HEK293T (cell line): ENCODE measurements at regions not wholly inside any gene's neighbourhood (a gene's known extent, or its start where the extent isn't known, plus 50 kb on each side); places are given as distances from the start of the nearest gene placed in this dataset.

Source experiments
- ARNT ChIP-seq: fragments of 450-650 bp; IDR thresholded peaks from 2 replicates; pipeline ENCODE4 v1.6.1; 2017; ENCODE audit warnings: mild to moderate bottlenecking
- BHLHE40 ChIP-seq: fragments of 450-650 bp; IDR thresholded peaks from 2 replicates; pipeline ENCODE4 v1.6.1; 2016; ENCODE audit warnings: mild to moderate bottlenecking, moderate library complexity, borderline replicate concordance
- ELF4 ChIP-seq: fragments of 450-650 bp; IDR thresholded peaks from 2 replicates; pipeline ENCODE4 v1.6.1; 2017; ENCODE audit warnings: antibody characterized with exemption
- FOXK2 ChIP-seq: fragments of 450-650 bp; IDR thresholded peaks from 2 replicates; pipeline ENCODE4 v1.6.1; 2016; ENCODE audit warnings: mild to moderate bottlenecking
- FOXM1 ChIP-seq: fragments of 450-650 bp; IDR thresholded peaks from 2 replicates; pipeline ENCODE4 v1.6.1; 2017; ENCODE audit warnings: mild to moderate bottlenecking, borderline replicate concordance
- HDGF ChIP-seq: fragments of 450-650 bp; IDR thresholded peaks from 2 replicates; pipeline ENCODE4 v1.6.1; 2017; ENCODE audit warnings: antibody characterized with exemption, borderline replicate concordance
- L3MBTL2 ChIP-seq: fragments of 450-650 bp; conservative IDR thresholded peaks from 2 replicates; pipeline ENCODE4 v1.6.1; 2016; ENCODE audit warnings: mild to moderate bottlenecking
- LEF1 ChIP-seq: fragments of 450-650 bp; IDR thresholded peaks from 2 replicates; pipeline ENCODE4 v1.6.1; 2017; ENCODE audit warnings: mild to moderate bottlenecking, borderline replicate concordance
- NFRKB ChIP-seq: fragments of 450-650 bp; IDR thresholded peaks from 2 replicates; pipeline ENCODE4 v1.6.1; 2016; ENCODE audit warnings: mild to moderate bottlenecking, moderate library complexity
- PKNOX1 ChIP-seq: fragments of 450-650 bp; IDR thresholded peaks from 2 replicates; pipeline ENCODE4 v1.6.1; 2016
- SP1 ChIP-seq: fragments of 450-650 bp; IDR thresholded peaks from 2 replicates; pipeline ENCODE4 v1.6.1; 2017
- SUZ12 ChIP-seq: fragments of 450-650 bp; IDR thresholded peaks from 2 replicates; pipeline ENCODE4 v1.6.1; 2016; ENCODE audit warnings: mild to moderate bottlenecking

- TF ChIP-seq HDGF (no peak), LEF1 (no peak), ELF4 (no peak), BHLHE40 (no peak), ARNT (no peak), FOXK2 (no peak), SUZ12 (no peak), SP1 (no peak), PKNOX1 (no peak), FOXM1 (no peak), L3MBTL2 (no peak), NFRKB (no peak)
These were observed 661.6 kb downstream of the PLCL1 start for GRCh38 chr2:198465970-198466369.
